Thoracic aorta (tissue), 2 donors: ENCODE measurements at regions not wholly inside any gene's neighbourhood (a gene's known extent, or its start where the extent isn't known, plus 50 kb on each side); places are given as distances from the start of the nearest gene placed in this dataset.

Experiments
- ATAC-seq: fragments of 150-250 bp; one replicate; pipeline ENCODE4 v1.8.0; 2017; ENCODE audit warnings: low read depth; ENCODE audit not compliant: insufficient number of reproducible peaks, low FRiP score
- DNase-seq: peaks from one replicate; pipeline ENCODE4 v3.0.0-alpha.2; 2020; ENCODE audit warnings: low spot score
- H3K27ac ChIP-seq, 2 donors: fragments of 200-600 bp; sonication (generic); 1 replicate in 1 of 2; 2 replicates in 1 of 2; pipeline ENCODE4 v1.5.1; 2016; ENCODE audit warnings: mild to moderate bottlenecking in 2 of 2, moderate library complexity in 2 of 2
- H3K27me3 ChIP-seq: fragments of 200-600 bp; sonication (generic); replicated peaks from 2 replicates; pipeline ENCODE4 v1.6.0; 2016; ENCODE audit warnings: mild to moderate bottlenecking; ENCODE audit not compliant: insufficient read depth
- H3K36me3 ChIP-seq: fragments of 200-600 bp; sonication (generic); one replicate; pipeline ENCODE4 v1.5.1; 2016
- H3K4me1 ChIP-seq, 2 donors: fragments of 200-600 bp; sonication (generic); 1 replicate in 1 of 2; 2 replicates in 1 of 2; pipeline versions ENCODE4 v1.5.1 to v1.6.0; 2016; ENCODE audit warnings: low read depth in 2 of 2, mild to moderate bottlenecking in 1 of 2; ENCODE audit not compliant: control insufficient read depth in 1 of 2
- H3K4me3 ChIP-seq: fragments of 200-600 bp; sonication (generic); 2 replicates; pipeline ENCODE4 v1.5.1; 2016; ENCODE audit warnings: mild to moderate bottlenecking
- H3K9me3 ChIP-seq: fragments of 200-600 bp; sonication (generic); 2 replicates; pipeline ENCODE4 v1.5.1; 2016
- TF ChIP-seq, protein P1 (sequence below): fragments of 200-600 bp; sonication (generic); IDR thresholded peaks from one replicate; pipeline ENCODE4 v1.5.1; 2019; ENCODE audit warnings: antibody characterized with exemption

DNA sequence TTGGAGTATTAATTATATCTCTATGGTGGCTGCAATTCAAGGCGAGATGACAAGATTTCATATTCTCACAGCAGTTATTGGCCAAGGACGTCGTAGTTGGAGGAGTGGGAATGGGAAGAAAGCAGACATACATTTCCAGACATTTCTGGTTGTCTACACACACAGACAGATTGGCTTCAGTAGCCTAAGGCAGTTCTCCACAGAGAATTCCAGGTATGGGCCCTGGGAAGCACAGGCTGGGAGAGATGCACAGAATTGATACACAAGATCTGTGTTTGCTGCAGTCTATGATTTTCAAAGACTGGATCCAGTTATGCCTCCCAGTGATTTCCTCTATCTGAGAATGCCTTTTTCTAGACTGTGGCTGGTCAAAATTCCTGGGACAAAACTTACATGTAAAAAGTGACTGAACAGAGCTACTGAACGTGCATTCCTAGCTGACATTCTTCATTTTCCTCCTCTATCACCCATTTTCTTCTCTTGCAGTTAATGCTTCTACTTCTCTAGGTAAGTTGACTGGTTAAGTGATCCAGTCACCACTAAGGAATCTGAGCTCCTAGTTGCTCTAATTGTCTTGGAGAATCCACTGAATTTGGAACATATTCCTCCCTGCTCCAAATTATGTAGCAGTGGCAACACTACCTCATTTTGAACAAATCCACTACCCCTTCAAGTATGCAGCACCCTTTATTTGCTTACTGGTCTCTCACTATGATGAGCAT lies 386.7 kb upstream of the CDH7 start:
- Histone ChIP-seq H3K9me3 (no peaks in the 10 kb centered on the region), H3K36me3 (no peaks in the 10 kb centered on the region), H3K4me3 (no peak overlapping the region), H3K27me3 (no peaks in the 10 kb centered on the region), H3K27ac (no peak overlapping the region), H3K4me1 (no peaks in the 10 kb centered on the region)
- DNase-seq (no peak), ATAC-seq (no peak)
- TF ChIP-seq, protein P1, sequence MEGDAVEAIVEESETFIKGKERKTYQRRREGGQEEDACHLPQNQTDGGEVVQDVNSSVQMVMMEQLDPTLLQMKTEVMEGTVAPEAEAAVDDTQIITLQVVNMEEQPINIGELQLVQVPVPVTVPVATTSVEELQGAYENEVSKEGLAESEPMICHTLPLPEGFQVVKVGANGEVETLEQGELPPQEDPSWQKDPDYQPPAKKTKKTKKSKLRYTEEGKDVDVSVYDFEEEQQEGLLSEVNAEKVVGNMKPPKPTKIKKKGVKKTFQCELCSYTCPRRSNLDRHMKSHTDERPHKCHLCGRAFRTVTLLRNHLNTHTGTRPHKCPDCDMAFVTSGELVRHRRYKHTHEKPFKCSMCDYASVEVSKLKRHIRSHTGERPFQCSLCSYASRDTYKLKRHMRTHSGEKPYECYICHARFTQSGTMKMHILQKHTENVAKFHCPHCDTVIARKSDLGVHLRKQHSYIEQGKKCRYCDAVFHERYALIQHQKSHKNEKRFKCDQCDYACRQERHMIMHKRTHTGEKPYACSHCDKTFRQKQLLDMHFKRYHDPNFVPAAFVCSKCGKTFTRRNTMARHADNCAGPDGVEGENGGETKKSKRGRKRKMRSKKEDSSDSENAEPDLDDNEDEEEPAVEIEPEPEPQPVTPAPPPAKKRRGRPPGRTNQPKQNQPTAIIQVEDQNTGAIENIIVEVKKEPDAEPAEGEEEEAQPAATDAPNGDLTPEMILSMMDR: no peak

DNA sequence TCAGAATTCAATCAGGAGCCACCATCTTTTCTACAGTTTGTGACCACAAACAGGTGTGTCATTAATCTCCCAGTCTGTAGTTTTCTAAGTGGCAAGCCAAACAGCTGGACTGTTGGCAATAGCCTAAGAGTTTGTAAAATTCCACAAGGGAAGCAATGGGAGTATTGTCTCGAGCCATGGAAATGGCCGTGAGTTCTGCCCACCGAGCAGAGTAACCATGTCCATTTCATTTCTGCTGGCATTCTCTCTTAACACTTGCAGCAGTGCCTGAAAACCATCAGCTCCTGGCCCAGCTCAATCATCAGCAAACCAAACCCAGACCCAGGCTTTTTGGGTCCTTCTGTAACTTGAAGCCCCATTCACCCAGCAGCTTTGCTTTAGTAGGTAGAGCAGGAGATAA lies 387.8 kb upstream of the CDH7 start:
- Histone ChIP-seq H3K36me3 (no peaks in the 10 kb centered on the region), H3K27me3 (no peaks in the 10 kb centered on the region), H3K4me3 (no peak overlapping the region), H3K4me1 (no peaks in the 10 kb centered on the region), H3K27ac (no peak overlapping the region), H3K9me3 (no peaks in the 10 kb centered on the region)
- DNase-seq: no peak
- ATAC-seq: no peak
- TF ChIP-seq, protein P1: no peak

DNA sequence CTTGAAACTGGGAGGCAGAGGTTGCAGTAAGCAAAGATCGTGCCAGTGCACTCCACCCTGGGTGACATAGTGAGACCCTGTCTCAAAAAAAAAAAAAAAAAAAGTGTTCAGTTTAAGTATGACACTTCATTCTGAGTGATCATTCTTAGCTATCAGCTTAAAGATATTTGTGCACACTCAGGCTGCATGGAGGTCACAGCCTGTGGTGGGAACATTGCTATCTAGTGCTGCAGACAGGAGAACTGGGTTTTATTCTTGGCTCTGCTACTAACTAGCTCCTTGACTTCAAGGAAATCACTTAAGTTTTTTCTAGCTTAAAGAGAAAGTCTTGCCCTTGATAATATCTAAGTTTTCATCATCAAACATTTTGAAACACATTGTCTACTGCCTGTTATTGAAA lies 391.3 kb upstream of the CDH7 start:
- no peaks in the 10 kb centered on the region for H3K9me3 ChIP-seq
- no peak overlapping the region for H3K27ac ChIP-seq
- no peaks in the 10 kb centered on the region for H3K27me3 ChIP-seq
- DNase-seq (no peak), ATAC-seq (no peak)
- H3K4me3 ChIP-seq: no peak overlapping the region
- H3K4me1 ChIP-seq: no peaks in the 10 kb centered on the region
- no peaks in the 10 kb centered on the region for H3K36me3 ChIP-seq
- TF ChIP-seq, protein P1: no peak

DNA sequence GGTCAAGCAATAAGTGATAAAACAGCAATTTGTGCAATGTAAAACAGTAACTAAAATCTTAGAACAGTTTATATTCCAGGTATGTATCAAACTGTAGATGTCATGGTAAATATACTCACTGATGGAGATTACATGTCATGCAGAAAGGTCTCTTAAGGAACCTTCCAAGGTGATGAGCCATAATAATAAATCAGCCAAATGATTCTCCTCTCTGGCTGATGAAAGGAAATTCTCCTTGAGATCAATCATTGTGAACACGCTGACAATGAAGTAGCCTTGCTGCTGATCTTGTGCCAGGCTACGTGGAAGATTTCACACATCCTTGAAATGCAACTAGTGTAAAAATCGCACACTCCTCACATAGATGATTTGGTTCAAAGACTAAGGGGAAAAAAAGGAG lies 392.5 kb upstream of the CDH7 start:
- DNase-seq (no peak), ATAC-seq (no peak)
- no peaks in the 10 kb centered on the region for H3K36me3 ChIP-seq
- TF ChIP-seq, protein P1: no peak
- no peak overlapping the region for H3K4me3 ChIP-seq
- H3K4me1 ChIP-seq: no peaks in the 10 kb centered on the region
- no peaks in the 10 kb centered on the region for H3K27me3 ChIP-seq
- no peak overlapping the region for H3K27ac ChIP-seq
- H3K9me3 ChIP-seq: no peaks in the 10 kb centered on the region

DNA sequence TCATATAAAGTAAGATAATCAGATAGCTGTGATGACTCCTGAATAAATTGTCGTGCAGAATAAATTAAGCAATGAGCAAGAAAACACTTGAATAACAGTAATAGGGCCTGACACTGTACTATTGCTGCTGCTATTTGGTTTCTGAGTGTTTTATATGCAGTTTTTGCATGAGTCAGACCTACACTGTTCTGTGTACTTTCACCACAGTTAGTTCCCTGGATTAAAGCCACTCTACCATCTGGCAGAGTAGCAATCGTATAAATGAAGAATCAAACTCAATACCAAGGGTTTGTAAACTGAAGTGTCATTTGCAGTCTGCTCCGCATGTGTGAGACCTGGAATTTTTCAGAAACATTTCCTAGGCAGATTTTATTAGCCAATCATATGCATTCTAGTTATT lies 398.6 kb upstream of the CDH7 start:
- Histone ChIP-seq H3K27me3 (no peaks in the 10 kb centered on the region), H3K4me1 (no peaks in the 10 kb centered on the region), H3K27ac (no peak overlapping the region), H3K36me3 (no peaks in the 10 kb centered on the region), H3K9me3 (no peaks in the 10 kb centered on the region), H3K4me3 (no peak overlapping the region)
- DNase-seq: no peak
- no peak for ATAC-seq
- TF ChIP-seq, protein P1: no peak
